ENCODE measurements at regions not wholly inside any gene's neighbourhood (a gene's known extent, or its start where the extent isn't known, plus 50 kb on each side); places are given as distances from the start of the nearest gene placed in this dataset.

GRCh38 chr18:46398005-46398404, 259.0 kb downstream of the LOXHD1 start:
- DNase-seq (ENCODE audit: low read depth in 1 of 2, low spot score in 1 of 2) = no peak
- in situ Hi-C loops (cut with HindIII; ENCODE audit: low pct_unique_long_range_greater_than_20kb, low sequenced_read_pairs) = no loop called here
- TF ChIP-seq JUND (IDR thresholded peaks at IDR 0.05; ENCODE audit: low read depth) = no peak

- in situ Hi-C loops (cut with HindIII; ENCODE audit: low pct_unique_long_range_greater_than_20kb, low sequenced_read_pairs) = no loop called here
- DNase-seq (ENCODE audit: low read depth in 1 of 2, low spot score in 1 of 2) = no peak
- TF ChIP-seq JUND (IDR thresholded peaks at IDR 0.05; ENCODE audit: low read depth) = no peak
Observed at GRCh38 chr18:46398625-46399024, 258.4 kb downstream of the LOXHD1 start.

GRCh38 chr18:46399303-46399702, 257.7 kb downstream of the LOXHD1 start:
- TF ChIP-seq JUND (IDR thresholded peaks at IDR 0.05; ENCODE audit: low read depth) = no peak
- in situ Hi-C loops (cut with HindIII; ENCODE audit: low pct_unique_long_range_greater_than_20kb, low sequenced_read_pairs) = no loop called here
- no peak for DNase-seq (ENCODE audit: low read depth in 1 of 2, low spot score in 1 of 2)

DNA sequence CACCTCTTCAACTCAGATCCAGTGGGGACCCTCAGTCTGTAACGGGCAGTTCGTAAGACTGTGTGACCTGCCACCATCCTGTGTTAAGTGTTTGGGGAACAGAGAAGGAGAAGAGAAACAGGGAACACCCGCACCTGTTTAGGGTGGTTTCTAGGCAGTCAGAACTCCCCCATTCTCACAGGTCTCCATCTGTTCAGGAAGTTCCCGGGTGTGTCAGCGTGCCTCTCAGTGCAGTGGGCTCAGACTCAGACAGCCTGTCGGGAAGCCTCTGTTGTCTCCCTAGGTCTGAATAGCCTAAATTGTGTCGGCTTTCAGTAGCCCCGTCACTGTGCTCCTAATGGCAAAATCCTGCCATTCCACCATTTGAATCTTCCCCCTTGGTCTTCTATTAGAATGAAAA, 256.6 kb downstream of the LOXHD1 start:
- TF ChIP-seq JUND (IDR thresholded peaks at IDR 0.05; ENCODE audit: low read depth) = no peak
- in situ Hi-C loops (cut with HindIII; ENCODE audit: low pct_unique_long_range_greater_than_20kb, low sequenced_read_pairs) = no loop called here
- no peak for DNase-seq (ENCODE audit: low read depth in 1 of 2, low spot score in 1 of 2)

DNA sequence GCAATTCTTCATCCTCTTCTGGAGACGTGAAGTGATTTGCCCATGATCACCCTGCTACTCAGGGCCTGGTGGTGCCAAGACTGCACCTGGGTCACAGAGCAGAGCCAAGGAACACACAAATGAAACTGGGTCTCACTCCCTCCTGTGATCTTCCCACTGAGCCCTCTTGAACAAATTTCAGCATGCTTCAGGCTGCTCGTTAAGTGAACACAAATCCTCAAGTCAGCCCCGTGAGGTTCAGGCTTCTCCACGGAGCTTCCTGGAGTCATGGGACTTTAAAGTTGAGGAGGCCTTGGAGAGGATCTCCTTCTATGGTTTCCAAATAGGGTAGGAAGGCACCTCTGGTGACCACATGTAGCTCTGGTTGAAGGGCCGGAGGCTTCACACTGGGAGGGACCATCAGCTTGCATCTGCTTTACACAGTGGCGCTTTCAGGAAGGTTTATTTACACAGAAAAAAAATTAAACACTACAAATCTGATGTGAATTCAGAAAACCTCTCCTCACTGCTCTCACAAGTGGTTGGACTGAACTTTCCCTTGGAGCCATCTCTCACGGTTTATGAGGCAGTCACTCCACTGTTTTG, 255.4 kb downstream of the LOXHD1 start:
- in situ Hi-C loops (cut with HindIII; ENCODE audit: low pct_unique_long_range_greater_than_20kb, low sequenced_read_pairs) = no loop called here
- no peak for DNase-seq (ENCODE audit: low read depth in 1 of 2, low spot score in 1 of 2)
- no peak for TF ChIP-seq JUND (IDR thresholded peaks at IDR 0.05; ENCODE audit: low read depth)

GRCh38 chr18:46402396-46402795, 254.6 kb downstream of the LOXHD1 start:
- no peak for DNase-seq (ENCODE audit: low read depth in 1 of 2, low spot score in 1 of 2)
- TF ChIP-seq JUND (IDR thresholded peaks at IDR 0.05; ENCODE audit: low read depth) = no peak
- in situ Hi-C loops (cut with HindIII; ENCODE audit: low pct_unique_long_range_greater_than_20kb, low sequenced_read_pairs) = no loop called here

DNA sequence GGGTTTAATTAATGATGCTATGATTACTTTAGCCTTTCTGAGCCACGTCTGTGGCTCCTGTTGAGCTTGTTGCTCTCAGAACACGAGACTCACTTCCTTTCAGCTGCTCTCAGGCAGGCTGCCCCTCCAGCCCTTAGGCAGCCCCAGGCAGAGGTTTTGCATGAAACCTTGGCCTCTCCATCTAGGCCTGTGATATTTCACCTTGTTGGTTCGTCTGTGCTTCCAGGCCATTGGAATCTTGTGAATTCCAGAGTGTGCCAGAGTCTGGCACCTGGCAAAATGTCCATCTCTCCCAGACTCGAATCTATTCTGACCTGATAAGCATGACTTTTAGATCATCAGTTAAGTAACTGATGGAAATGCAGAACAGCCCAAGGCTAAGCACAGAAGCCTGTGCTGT, 254.1 kb downstream of the LOXHD1 start:
- no peak for TF ChIP-seq JUND (IDR thresholded peaks at IDR 0.05; ENCODE audit: low read depth)
- in situ Hi-C loops (cut with HindIII; ENCODE audit: low pct_unique_long_range_greater_than_20kb, low sequenced_read_pairs) = no loop called here
- no peak for DNase-seq (ENCODE audit: low read depth in 1 of 2, low spot score in 1 of 2)

DNA sequence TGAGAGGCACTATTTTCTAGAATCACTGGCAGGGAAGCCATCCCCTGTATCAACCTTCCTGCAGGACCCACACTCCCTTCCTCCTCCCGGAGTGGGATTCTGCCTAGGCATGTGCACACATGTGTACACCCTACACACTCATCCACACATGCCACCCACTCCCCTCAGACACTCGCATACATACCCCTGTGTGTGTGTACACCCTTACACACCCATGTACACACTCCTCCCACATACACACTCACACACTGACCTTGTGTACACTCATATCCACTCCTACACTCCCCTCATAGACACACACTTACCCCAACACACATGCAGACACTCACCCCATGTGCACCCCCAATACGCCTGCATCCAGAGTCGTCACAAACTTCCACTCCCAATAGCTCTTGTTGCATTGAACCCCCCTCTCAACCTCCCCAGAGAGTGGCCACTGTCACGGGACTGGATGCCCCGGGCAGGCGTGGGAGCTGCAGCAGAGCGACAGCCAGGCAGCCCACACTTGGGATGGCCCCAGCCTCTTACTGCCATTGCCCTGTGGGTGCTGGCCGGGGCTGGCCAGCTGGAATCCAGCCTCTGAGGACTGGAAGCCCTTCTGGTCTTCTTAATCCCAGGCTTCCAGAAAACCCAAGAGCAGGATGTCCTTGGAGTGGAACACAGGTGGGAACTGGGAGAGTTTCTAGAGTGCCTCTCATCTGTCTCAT, 251.0 kb downstream of the LOXHD1 start:
- no peak for TF ChIP-seq JUND (IDR thresholded peaks at IDR 0.05; ENCODE audit: low read depth)
- in situ Hi-C loops (cut with HindIII; ENCODE audit: low pct_unique_long_range_greater_than_20kb, low sequenced_read_pairs) = no loop called here

DNA sequence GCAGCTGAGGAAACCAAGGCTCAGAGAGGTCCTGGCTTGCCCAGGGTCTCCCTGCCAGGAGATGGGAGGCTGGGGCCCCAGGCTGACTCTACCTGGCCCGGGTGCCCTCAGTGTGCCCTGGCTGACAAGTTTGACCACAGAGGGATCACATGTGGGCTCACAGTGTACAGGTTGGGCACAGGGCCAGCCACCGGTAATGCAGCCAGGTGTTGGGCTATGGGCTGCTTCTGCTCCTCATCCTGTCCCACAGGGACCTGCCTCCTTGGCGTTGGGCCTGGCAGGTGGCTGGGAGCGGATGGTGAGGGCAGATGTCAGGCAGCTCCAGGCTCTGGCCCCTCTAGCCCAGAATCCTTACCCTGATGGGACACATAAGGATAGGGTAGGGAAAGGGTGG, 250.5 kb downstream of the LOXHD1 start:
- no peak for DNase-seq (ENCODE audit: low read depth in 1 of 2, low spot score in 1 of 2)
- TF ChIP-seq JUND (IDR thresholded peaks at IDR 0.05; ENCODE audit: low read depth) = no peak
- in situ Hi-C loops (cut with HindIII; ENCODE audit: low pct_unique_long_range_greater_than_20kb, low sequenced_read_pairs) = no loop called here

More for the DNA sequence above, 251.0 kb downstream of the LOXHD1 start:
- DNase-seq (ENCODE audit: low read depth in 1 of 2, low spot score in 1 of 2) = no peak

DNA sequence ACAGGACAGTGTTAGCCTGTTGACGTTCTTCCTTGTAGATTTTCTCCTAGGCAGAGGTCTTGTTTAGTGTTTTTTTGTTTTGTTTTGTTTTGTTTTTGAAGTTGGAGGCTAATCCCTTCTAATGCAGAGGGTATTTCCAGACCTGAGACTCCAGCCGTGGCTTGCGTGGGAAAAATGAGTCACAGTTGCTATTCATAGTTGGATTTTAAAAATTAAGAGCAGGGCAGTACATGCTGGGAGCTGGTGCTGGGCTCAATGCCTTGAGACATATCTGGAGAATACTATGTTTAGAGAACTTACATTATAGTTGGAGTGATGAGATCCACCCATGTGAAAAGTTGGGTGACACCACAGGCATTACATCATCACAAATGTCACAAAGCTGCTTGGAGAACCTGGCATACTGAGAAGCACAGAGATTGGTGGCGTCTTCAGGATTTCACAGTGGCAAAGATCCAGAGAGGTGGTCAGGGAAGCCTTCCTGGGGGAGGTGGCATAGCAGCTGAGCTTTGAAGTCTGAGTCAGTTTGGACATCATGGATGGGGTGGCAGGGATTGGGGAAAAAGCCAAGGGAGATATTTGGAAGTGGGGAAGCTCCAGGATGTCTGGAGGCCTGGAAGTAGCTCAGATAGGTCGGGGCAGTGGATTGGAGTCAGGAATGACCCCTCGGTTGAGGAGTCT, 249.4 kb downstream of the LOXHD1 start:
- DNase-seq (ENCODE audit: low read depth in 1 of 2, low spot score in 1 of 2) = no peak
- in situ Hi-C loops (cut with HindIII; ENCODE audit: low pct_unique_long_range_greater_than_20kb, low sequenced_read_pairs) = no loop called here

GRCh38 chr18:46408334-46408987, 248.6 kb downstream of the LOXHD1 start:
- in situ Hi-C loops (cut with HindIII; ENCODE audit: low pct_unique_long_range_greater_than_20kb, low sequenced_read_pairs) = no loop called here
- DNase-seq (ENCODE audit: low read depth in 1 of 2, low spot score in 1 of 2) = no peak
- TF ChIP-seq JUND (IDR thresholded peaks at IDR 0.05; ENCODE audit: low read depth) = no peak

More for the DNA sequence above, 249.4 kb downstream of the LOXHD1 start:
- no peak for TF ChIP-seq JUND (IDR thresholded peaks at IDR 0.05; ENCODE audit: low read depth)

- in situ Hi-C loops (cut with HindIII; ENCODE audit: low pct_unique_long_range_greater_than_20kb, low sequenced_read_pairs) = no loop called here
- TF ChIP-seq JUND (IDR thresholded peaks at IDR 0.05; ENCODE audit: low read depth) = no peak
- no peak for DNase-seq (ENCODE audit: low read depth in 1 of 2, low spot score in 1 of 2)
Observed at GRCh38 chr18:46411191-46411828, 245.7 kb downstream of the LOXHD1 start.

Data from T47D (cell line).